Pancreas (tissue), 10 donors: ENCODE measurements at regions not wholly inside any gene's neighbourhood (a gene's known extent, or its start where the extent isn't known, plus 50 kb on each side); places are given as distances from the start of the nearest gene placed in this dataset.

ENCODE experiments used
- ATAC-seq, 4 donors: fragments of 200-7000 bp; cut with Tn5 transposase; one replicate each; pipeline versions ENCODE4 v1.8.0 to v1.9.1; 2020; ENCODE audit warnings: mild to moderate bottlenecking in 4 of 4, moderate library complexity in 4 of 4
- DNase-seq, 6 donors: peaks; one replicate each; pipeline ENCODE4 v3.0.0-alpha.2; 2020
- FAIRE-seq: peaks from 2 replicates; lab custom pipeline; 2012; peaks lifted over from hg19 to GRCh38; lab: Jason Lieb, UNC
- H3K27ac ChIP-seq, 4 donors: fragments of 200-600 bp; sonication (generic); 1 replicate in 3 of 4; 2 replicates in 1 of 4; pipeline versions ENCODE4 v1.5.0 to v1.8.0; 2020
- H3K27me3 ChIP-seq, 4 donors: fragments of 200-600 bp; one replicate each; pipeline ENCODE4 v1.8.0; 2021
- H3K36me3 ChIP-seq, 3 donors: fragments of 200-600 bp; sonication (generic) in 1 of 3; one replicate each; pipeline versions ENCODE4 v1.5.0 to v1.8.0; 2020 to 2021
- H3K4me1 ChIP-seq, 3 donors: fragments of 200-600 bp; one replicate each; pipeline ENCODE4 v1.8.0; 2021
- H3K4me3 ChIP-seq, 4 donors: fragments of 200-600 bp; sonication (generic) in 2 of 4; one replicate each; pipeline versions ENCODE4 v1.5.0 to v1.8.0; 2020 to 2021
- H3K9me3 ChIP-seq, 4 donors: fragments of 200-600 bp; one replicate each; pipeline ENCODE4 v1.8.0; 2021
- WGBS, 2 donors: extraction: QIAGEN DNeasy Blood & Tissue Kit; methylation state at CpG; one replicate each; pipeline ENCODE4 v1.1.7; 2013; 5-methylcytosine and 5-hydroxymethylcytosine counted together
- intact Hi-C, 3 donors: fragments of 100-400 bp; cut with DNase I; formaldehyde crosslinking; loops; one replicate each; pipeline versions ENCODE4 v1.11.1 to v1.14.2; 2022
- TF ChIP-seq, protein P1 (sequence below), 4 donors: fragments of 200-600 bp; sonication (generic) in 3 of 4; IDR thresholded peaks; one replicate each; pipeline versions ENCODE4 v1.5.0 to v1.8.0; 2021; ENCODE audit warnings: antibody characterized with exemption in 4 of 4
- donor health status: healthy with polysubstance abuse.
- donor health status: DM: no; HTN: no; CAD: no; lungs with moderate emphysema.
- donor health status: DM: no; HTN: no; CAD: no.
- donor health status: control.
- donor health status: control.
- donor health status: Bipolar disorder and iron deficiency.
- donor health status: DM: yes; HTN: yes; CAD: no.
- donor health status: DM: no; HTN: no; CAD: no.
- donor health status: DM: no; HTN: no; CAD: no.
- donor health status: DM: yes; HTN: yes; CAD: no.

DNA sequence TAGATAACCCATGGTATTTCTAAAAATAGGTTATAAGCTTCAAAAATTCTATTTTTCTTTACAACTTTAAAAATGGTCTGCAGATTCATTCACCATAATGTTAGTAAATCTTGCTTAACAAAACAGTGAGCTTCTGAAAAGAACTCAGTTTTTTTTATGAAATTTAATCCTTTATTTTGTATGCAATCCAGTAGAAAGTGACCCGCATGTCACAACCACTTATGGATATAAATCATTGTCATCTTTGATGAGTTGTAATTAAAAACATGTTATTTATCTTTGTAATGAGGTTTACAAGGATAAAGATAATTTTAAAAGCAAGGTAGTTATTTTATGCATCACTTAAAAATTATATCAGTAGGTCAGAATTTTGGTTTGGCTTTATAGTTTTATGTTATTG lies 173.5 kb upstream of the SEMA3A start:
- DNase-seq = no peak
- WGBS, 2 donors = 75 to 93% methylated on average over 1 of the region's 1 CpG
- ATAC-seq = no peak
- Histone ChIP-seq H3K4me3 (no peak overlapping the region), H3K9me3 (no peaks in the 10 kb centered on the region), H3K4me1 (no peaks in the 10 kb centered on the region), H3K36me3 (no peaks in the 10 kb centered on the region), H3K27ac (no peak overlapping the region), H3K27me3 (no peaks in the 10 kb centered on the region)
- FAIRE-seq = no peak
- intact Hi-C loops = no loop called here
- TF ChIP-seq, protein P1, sequence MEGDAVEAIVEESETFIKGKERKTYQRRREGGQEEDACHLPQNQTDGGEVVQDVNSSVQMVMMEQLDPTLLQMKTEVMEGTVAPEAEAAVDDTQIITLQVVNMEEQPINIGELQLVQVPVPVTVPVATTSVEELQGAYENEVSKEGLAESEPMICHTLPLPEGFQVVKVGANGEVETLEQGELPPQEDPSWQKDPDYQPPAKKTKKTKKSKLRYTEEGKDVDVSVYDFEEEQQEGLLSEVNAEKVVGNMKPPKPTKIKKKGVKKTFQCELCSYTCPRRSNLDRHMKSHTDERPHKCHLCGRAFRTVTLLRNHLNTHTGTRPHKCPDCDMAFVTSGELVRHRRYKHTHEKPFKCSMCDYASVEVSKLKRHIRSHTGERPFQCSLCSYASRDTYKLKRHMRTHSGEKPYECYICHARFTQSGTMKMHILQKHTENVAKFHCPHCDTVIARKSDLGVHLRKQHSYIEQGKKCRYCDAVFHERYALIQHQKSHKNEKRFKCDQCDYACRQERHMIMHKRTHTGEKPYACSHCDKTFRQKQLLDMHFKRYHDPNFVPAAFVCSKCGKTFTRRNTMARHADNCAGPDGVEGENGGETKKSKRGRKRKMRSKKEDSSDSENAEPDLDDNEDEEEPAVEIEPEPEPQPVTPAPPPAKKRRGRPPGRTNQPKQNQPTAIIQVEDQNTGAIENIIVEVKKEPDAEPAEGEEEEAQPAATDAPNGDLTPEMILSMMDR (IDR thresholded peaks at IDR 0.05) = no peak

DNA sequence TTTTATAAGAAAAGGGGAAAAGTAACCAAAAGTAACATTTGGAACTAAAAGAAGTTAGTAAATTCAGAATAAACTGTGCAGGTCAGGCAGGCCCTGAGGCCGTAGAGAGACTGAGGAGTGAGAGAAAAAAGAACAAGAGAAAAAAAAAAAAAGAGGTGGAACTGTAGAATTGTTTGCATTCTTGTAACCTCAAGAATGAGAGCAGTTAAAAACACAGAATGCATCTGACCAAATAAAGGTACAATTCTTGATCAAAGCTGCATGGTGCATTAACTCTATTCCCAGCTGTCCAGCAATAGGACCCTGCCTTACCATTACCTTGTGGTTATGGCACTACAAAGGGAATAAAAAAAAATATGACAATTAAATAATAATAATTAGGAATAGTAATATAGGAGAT lies 170.1 kb upstream of the SEMA3A start:
- Histone ChIP-seq H3K9me3 (no peaks in the 10 kb centered on the region), H3K36me3 (no peaks in the 10 kb centered on the region), H3K4me3 (no peak overlapping the region), H3K4me1 (no peaks in the 10 kb centered on the region), H3K27ac (no peak overlapping the region), H3K27me3 (peaks cover 0 to 4% (median 0%) of the 10 kb centered on the region in 4 donors)
- FAIRE-seq = no peak
- ATAC-seq = no peak
- TF ChIP-seq, protein P1 (IDR thresholded peaks at IDR 0.05) = no peak
- WGBS, 2 donors = 84 to 94% methylated on average over 1 of the region's 1 CpG
- no peak for DNase-seq
- intact Hi-C loops = no loop called here

- Histone ChIP-seq H3K4me1 (no peaks in the 10 kb centered on the region), H3K9me3 (no peaks in the 10 kb centered on the region), H3K27me3 (peaks cover 0 to 4% (median 0%) of the 10 kb centered on the region in 4 donors), H3K36me3 (no peaks in the 10 kb centered on the region), H3K4me3 (no peak overlapping the region), H3K27ac (no peak overlapping the region)
- TF ChIP-seq, protein P1 (IDR thresholded peaks at IDR 0.05) = no peak
- intact Hi-C loops = no loop called here
- FAIRE-seq = no peak
- no peak for DNase-seq
- ATAC-seq = no peak
Observed at GRCh38 chr7:84363741-84364140, 169.2 kb upstream of the SEMA3A start.

DNA sequence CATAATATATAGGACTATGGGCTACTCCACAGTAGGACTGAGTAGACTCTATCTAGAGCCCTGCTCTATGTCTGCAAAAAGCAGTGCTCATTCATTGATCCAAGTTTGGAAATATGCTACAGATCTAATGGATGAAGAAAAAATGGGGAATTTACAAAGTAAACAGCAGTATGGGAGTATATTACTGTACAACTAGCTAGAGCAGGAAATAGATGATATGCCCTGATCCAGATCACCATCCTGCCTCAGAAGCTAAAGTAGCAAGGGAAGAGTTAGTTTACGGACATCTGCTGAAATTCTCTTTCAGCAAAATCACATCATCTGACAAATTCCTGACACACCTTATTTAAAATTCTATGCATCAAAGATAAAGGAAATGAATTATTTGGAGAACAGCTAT lies 168.2 kb upstream of the SEMA3A start:
- Histone ChIP-seq H3K27ac (no peak overlapping the region), H3K36me3 (no peaks in the 10 kb centered on the region), H3K9me3 (no peaks in the 10 kb centered on the region), H3K27me3 (peaks cover 0 to 4% (median 0%) of the 10 kb centered on the region in 4 donors), H3K4me3 (no peak overlapping the region), H3K4me1 (no peaks in the 10 kb centered on the region)
- no peak for ATAC-seq
- DNase-seq = no peak
- TF ChIP-seq, protein P1 (IDR thresholded peaks at IDR 0.05) = no peak
- FAIRE-seq = no peak
- 80 to 81% methylated on average over 1 of the region's 1 CpG for WGBS, 2 donors
- intact Hi-C loops = no loop called here

GRCh38 chr7:84362360-84362759 lies 167.8 kb upstream of the SEMA3A start:
- no peaks in the 10 kb centered on the region for H3K4me1 ChIP-seq
- ATAC-seq = no peak
- no peak overlapping the region for H3K27ac ChIP-seq
- no peaks in the 10 kb centered on the region for H3K36me3 ChIP-seq
- TF ChIP-seq, protein P1 (IDR thresholded peaks at IDR 0.05) = no peak
- intact Hi-C loops = no loop called here
- 80 to 82% methylated on average over 3 of the region's 3 CpGs for WGBS, 2 donors
- H3K4me3 ChIP-seq = no peak overlapping the region
- no peaks in the 10 kb centered on the region for H3K9me3 ChIP-seq
- H3K27me3 ChIP-seq = peaks cover 0 to 4% (median 0%) of the 10 kb centered on the region in 4 donors
- DNase-seq = no peak
- FAIRE-seq = no peak
